Psoas muscle (tissue), 7 donors: ENCODE measurements at regions not wholly inside any gene's neighbourhood (a gene's known extent, or its start where the extent isn't known, plus 50 kb on each side); places are given as distances from the start of the nearest gene placed in this dataset.

Experiments
- ATAC-seq, 4 donors: fragments of 200-7000 bp; cut with Tn5 transposase; one replicate each; pipeline ENCODE4 v1.9.1; 2020; ENCODE audit warnings: moderate library complexity in 3 of 4, mild to moderate bottlenecking in 2 of 4
- DNase-seq, 2 donors: peaks; one replicate each; pipeline ENCODE4 v3.0.0-alpha.2; 2020
- H3K27ac ChIP-seq: fragments of 200-600 bp; one replicate; pipeline ENCODE4 v1.8.0; 2022
- H3K27me3 ChIP-seq, 3 donors: fragments of 200-600 bp in 1 of 3; one replicate each; pipeline versions ENCODE4 v1.6.1 to v1.8.0; 2013 to 2022; ENCODE audit warnings: low read length in 2 of 3, mild to moderate bottlenecking in 2 of 3, moderate library complexity in 1 of 3; ENCODE audit not compliant: insufficient read depth in 3 of 3
- H3K36me3 ChIP-seq, 2 donors: fragments of 200-600 bp in 1 of 2; one replicate each; pipeline versions ENCODE4 v1.6.1 to v1.8.0; 2013 to 2022; ENCODE audit warnings: low read depth in 1 of 2, mild to moderate bottlenecking in 1 of 2, moderate library complexity in 1 of 2; ENCODE audit not compliant: insufficient read depth in 1 of 2
- H3K4me1 ChIP-seq: fragments of 200-600 bp; one replicate; pipeline ENCODE4 v1.8.0; 2022
- H3K4me3 ChIP-seq: fragments of 200-600 bp; one replicate; pipeline ENCODE4 v1.8.0; 2022; ENCODE audit warnings: mild to moderate bottlenecking
- H3K9me3 ChIP-seq: fragments of 200-600 bp; one replicate; pipeline ENCODE4 v1.8.0; 2022
- WGBS, 3 donors: extraction: QIAGEN DNeasy Blood & Tissue Kit; methylation state at CpG; one replicate each; pipeline versions ENCODE4 v1.1.6 to v1.1.7; 2013; 5-methylcytosine and 5-hydroxymethylcytosine counted together
- intact Hi-C, 2 donors: fragments of 100-400 bp; cut with DNase I; formaldehyde crosslinking; loops; one replicate each; pipeline versions ENCODE4 v1.11.0 to v1.14.2; 2022
- TF ChIP-seq, protein P1 (sequence below): fragments of 200-600 bp; IDR thresholded peaks from one replicate; pipeline ENCODE4 v1.8.0; 2022; ENCODE audit warnings: antibody characterized with exemption
- donor health status: healthy with polysubstance abuse.
- donor health status: DM: no; HTN: no; CAD: no; lungs with moderate emphysema.
- donor health status: Bipolar disorder and iron deficiency.
- donor health status: healthy.
- donor health status: DM: yes; HTN: yes; CAD: no.
- donor health status: DM: no; HTN: no; CAD: no.
- donor health status: DM: yes; HTN: yes; CAD: no.

DNA sequence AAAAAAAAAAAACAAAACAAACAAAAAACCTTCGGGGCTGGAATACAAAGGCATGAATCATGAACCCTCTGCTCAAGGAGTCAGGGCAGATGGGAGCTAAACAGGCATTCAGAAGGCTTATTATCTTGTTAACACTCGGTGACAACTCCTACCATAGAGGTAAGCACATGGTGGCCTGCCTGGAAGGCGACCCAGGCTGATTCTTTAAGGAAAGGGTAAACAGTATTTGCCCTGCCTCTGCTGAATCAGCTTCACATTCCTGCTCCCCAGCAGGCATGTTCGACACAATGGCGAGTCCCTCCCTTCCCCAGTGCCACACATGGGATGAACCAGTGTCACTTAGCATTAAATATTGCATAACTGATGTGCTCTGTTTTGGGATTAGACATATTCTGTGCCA lies 191.9 kb downstream of the ARL4C start:
- no peaks in the 10 kb centered on the region for H3K9me3 ChIP-seq
- ATAC-seq (no peak), DNase-seq (no peak)
- H3K36me3 ChIP-seq, result no peaks in the 10 kb centered on the region
- TF ChIP-seq, protein P1, sequence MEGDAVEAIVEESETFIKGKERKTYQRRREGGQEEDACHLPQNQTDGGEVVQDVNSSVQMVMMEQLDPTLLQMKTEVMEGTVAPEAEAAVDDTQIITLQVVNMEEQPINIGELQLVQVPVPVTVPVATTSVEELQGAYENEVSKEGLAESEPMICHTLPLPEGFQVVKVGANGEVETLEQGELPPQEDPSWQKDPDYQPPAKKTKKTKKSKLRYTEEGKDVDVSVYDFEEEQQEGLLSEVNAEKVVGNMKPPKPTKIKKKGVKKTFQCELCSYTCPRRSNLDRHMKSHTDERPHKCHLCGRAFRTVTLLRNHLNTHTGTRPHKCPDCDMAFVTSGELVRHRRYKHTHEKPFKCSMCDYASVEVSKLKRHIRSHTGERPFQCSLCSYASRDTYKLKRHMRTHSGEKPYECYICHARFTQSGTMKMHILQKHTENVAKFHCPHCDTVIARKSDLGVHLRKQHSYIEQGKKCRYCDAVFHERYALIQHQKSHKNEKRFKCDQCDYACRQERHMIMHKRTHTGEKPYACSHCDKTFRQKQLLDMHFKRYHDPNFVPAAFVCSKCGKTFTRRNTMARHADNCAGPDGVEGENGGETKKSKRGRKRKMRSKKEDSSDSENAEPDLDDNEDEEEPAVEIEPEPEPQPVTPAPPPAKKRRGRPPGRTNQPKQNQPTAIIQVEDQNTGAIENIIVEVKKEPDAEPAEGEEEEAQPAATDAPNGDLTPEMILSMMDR, result no peak
- H3K4me1 ChIP-seq, result no peaks in the 10 kb centered on the region
- 33 to 49% (median 40%) methylated on average over 5 of the region's 5 CpGs for WGBS, 3 donors
- H3K27me3 ChIP-seq, result no peaks in the 10 kb centered on the region
- intact Hi-C loops, result no loop called here
- no peak overlapping the region for H3K27ac ChIP-seq
- H3K4me3 ChIP-seq, result no peak overlapping the region

DNA sequence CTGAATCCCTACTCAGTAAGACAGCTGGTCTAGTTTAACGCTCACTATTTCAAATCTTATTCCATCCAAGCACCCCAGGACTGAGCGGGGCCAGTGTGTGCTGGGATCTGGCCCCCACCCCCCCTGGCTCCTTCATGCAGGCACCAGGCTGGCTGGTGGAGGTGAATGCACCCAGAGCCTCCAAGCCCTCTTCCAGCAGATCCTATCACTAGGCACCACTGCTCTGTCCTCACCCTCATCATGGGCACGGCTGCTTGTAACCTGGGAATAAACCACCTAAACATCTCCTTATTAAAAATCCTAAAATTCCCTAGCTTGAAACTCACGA lies 194.3 kb downstream of the ARL4C start:
- ATAC-seq (no peak), DNase-seq (no peak)
- Histone ChIP-seq H3K4me1 (no peaks in the 10 kb centered on the region), H3K27me3 (no peaks in the 10 kb centered on the region), H3K27ac (no peak overlapping the region), H3K9me3 (no peaks in the 10 kb centered on the region), H3K36me3 (no peaks in the 10 kb centered on the region), H3K4me3 (no peak overlapping the region)
- intact Hi-C loops, result no loop called here
- 66 to 86% (median 77%) methylated on average over 4 of the region's 4 CpGs for WGBS, 3 donors
- TF ChIP-seq, protein P1, result no peak

DNA sequence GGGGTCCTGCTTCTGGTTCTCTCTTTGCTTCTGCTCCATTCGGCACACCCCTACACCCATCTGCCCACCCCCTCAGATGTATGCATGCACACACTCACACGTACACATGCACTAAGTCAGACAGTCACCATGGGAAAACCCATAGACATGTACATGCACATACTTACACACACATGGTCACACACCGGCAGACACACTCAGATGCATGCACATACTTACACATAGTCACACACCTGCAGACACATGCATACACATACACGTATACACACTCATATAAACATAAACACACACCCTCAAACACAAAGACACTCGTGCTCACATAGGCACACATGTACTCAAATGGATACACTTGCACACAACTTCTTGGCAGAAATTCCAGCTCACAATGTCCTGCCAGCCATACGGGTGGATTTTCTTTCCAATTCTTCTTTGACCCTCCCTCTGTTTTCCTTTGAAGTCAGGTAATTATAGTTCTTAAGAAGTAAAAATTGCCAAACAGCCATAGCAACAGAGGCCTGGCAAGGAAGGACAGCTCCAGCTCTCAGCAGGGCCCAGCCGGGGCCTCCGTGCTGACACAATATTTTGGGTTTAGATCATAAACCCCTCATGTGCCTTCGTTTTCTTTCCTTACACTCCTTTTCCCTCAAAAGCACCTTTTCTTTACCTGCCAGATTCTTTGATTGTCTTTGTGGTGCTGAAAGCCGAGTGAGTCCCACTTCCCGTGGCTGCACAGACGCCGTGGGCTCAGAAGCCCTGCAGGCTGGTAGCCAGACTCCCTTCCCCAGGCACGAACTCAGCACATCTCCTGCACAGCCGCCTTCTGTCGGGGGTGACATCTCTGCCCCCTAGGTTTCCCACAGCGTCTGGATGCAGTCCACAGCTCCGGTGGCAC lies 195.7 kb downstream of the ARL4C start:
- intact Hi-C loops, result no loop called here

DNA sequence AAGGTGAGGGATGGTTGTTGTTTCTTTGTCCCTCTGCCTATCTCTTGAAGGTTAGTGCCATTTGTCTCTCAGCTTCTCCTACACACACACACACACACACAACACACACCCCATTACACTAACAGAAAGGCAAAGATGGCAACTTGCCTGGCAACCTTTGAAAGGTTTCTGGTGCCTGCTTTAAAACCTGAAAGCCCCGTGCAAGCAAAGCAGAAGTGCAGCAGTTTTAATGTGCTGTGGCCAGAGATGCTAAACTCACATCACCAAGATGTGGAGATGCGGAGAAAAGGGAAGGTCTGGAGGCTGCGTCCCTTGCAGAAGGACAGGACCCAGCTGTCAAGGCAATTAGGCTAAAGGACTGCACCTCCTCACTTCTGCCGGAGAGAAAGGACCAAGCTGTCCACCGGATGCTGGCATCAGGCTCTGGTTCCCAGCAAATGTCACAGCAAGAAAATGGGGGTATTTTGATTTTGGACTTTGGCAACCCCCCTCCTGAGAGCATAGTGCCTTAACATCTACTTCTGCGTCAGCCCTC lies 196.4 kb downstream of the ARL4C start:
- no peak overlapping the region for H3K4me3 ChIP-seq
- TF ChIP-seq, protein P1, result no peak
- DNase-seq, result no peak
- no peaks in the 10 kb centered on the region for H3K27me3 ChIP-seq
- WGBS, 3 donors, result 53 to 64% (median 57%) methylated on average over 6 of the region's 6 CpGs
- no peaks in the 10 kb centered on the region for H3K4me1 ChIP-seq
- H3K27ac ChIP-seq, result no peak overlapping the region
- ATAC-seq, result no peak
- H3K36me3 ChIP-seq, result no peaks in the 10 kb centered on the region
- no peaks in the 10 kb centered on the region for H3K9me3 ChIP-seq
- intact Hi-C loops, result no loop called here

More for the DNA sequence above, 195.7 kb downstream of the ARL4C start:
- DNase-seq (no peak), ATAC-seq (no peak)
- TF ChIP-seq, protein P1, result no peak
- Histone ChIP-seq H3K9me3 (no peaks in the 10 kb centered on the region), H3K36me3 (no peaks in the 10 kb centered on the region), H3K4me1 (no peaks in the 10 kb centered on the region), H3K27me3 (no peaks in the 10 kb centered on the region), H3K4me3 (no peak overlapping the region), H3K27ac (no peak overlapping the region)
- WGBS, 3 donors, result 63 to 69% (median 65%) methylated on average over 18 of the region's 18 CpGs
